Activated CD8-positive, alpha-beta memory T cell treated with anti-CD3 and anti-CD28 coated beads, Interleukin-2, amount 50 U/mL, for 24 hours (primary cell): ENCODE measurements at regions not wholly inside any gene's neighbourhood (a gene's known extent, or its start where the extent isn't known, plus 50 kb on each side); places are given as distances from the start of the nearest gene placed in this dataset.

Experiments used
- DNase-seq: peaks from one replicate; pipeline ENCODE4 v3.0.0-alpha.2; 2020; ENCODE audit errors: extremely low read depth

GRCh38 chr3:40701016-40701588 is 176.3 kb downstream of the ZNF621 start:
- DNase-seq, result no peak

- no peak for DNase-seq
Measured at GRCh38 chr3:40704224-40704623, 179.5 kb downstream of the ZNF621 start.

GRCh38 chr3:40705663-40706062 is 180.9 kb downstream of the ZNF621 start:
- DNase-seq, result no peak

GRCh38 chr3:40713306-40713705 is 188.5 kb downstream of the ZNF621 start:
- no peak for DNase-seq

GRCh38 chr3:40713795-40714194 is 189.0 kb downstream of the ZNF621 start:
- DNase-seq, result no peak

GRCh38 chr3:40714771-40715345 is 190.1 kb downstream of the ZNF621 start:
- no peak for DNase-seq

- DNase-seq, result no peak
Measured at GRCh38 chr3:40715551-40715950, 190.8 kb downstream of the ZNF621 start.

- DNase-seq, result no peak
Measured at GRCh38 chr3:40717471-40717870, 192.7 kb downstream of the ZNF621 start.

- DNase-seq, result no peak
Measured at GRCh38 chr3:40718209-40718608, 193.4 kb downstream of the ZNF621 start.

GRCh38 chr3:40718681-40719080 is 193.9 kb downstream of the ZNF621 start:
- no peak for DNase-seq

- DNase-seq, result no peak
Measured at GRCh38 chr3:40719660-40720287, 195.0 kb downstream of the ZNF621 start.

GRCh38 chr3:40720341-40720740 is 195.6 kb downstream of the ZNF621 start:
- DNase-seq, result no peak

GRCh38 chr3:40720863-40721262 is 196.1 kb downstream of the ZNF621 start:
- no peak for DNase-seq

GRCh38 chr3:40723083-40723660 is 198.4 kb downstream of the ZNF621 start:
- DNase-seq, result no peak

GRCh38 chr3:40725031-40725430 is 200.3 kb downstream of the ZNF621 start:
- DNase-seq, result no peak

GRCh38 chr3:40731445-40731844 is 206.7 kb downstream of the ZNF621 start:
- no peak for DNase-seq

- DNase-seq, result no peak
Measured at GRCh38 chr3:40736943-40737342, 212.2 kb downstream of the ZNF621 start.

GRCh38 chr3:40737343-40737742 is 212.6 kb downstream of the ZNF621 start:
- DNase-seq, result no peak

- no peak for DNase-seq
Measured at GRCh38 chr3:40739971-40740370, 215.2 kb downstream of the ZNF621 start.

- DNase-seq, result no peak
Measured at GRCh38 chr3:40741729-40742128, 217.0 kb downstream of the ZNF621 start.

GRCh38 chr3:40745381-40746106 is 220.8 kb downstream of the ZNF621 start:
- no peak for DNase-seq

- no peak for DNase-seq
Measured at GRCh38 chr3:40751666-40752065, 226.9 kb downstream of the ZNF621 start.

GRCh38 chr3:40752492-40752891 is 227.7 kb downstream of the ZNF621 start:
- no peak for DNase-seq
